ENCODE measurements at regions not wholly inside any gene's neighbourhood (a gene's known extent, or its start where the extent isn't known, plus 50 kb on each side); places are given as distances from the start of the nearest gene placed in this dataset.

DNA sequence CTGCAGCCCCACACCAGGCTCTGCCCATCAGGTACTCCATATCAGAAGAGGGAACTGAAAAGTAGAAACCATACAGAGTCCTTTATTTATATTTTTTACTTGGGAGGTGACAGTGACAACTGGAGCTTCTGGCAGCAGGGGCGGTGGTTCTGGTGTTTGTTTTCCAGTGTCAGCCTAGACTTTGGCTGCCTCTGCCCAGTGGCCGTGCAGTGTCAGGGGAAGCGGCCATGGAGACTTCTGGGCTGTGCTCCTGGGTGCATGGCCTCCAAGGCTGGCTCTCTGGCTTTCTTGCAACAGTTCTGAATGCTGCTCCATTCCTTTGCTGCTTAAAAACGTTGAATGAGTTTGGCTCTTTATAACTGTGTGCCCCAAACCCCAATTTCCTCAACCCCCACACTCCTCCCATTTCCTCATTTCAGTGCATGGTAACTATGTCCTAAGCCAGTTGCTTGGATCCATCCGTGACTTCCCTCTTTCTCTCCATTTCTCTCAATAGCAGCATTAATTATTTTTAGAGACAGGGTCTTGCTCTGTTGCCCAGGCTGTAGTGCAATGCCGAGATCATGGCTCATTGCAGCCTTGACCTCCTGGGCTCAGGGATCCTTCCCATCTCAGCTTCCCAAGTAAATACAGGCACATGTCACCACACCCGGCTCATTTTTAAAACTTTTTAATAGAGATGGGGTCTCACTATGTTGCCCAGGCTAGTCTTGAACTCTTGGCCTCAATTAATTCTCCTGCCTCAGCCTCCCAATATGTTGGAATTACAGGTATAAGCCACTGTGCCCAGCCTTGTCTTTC lies 141.1 kb upstream of the SGK1 start:
- TF ChIP-seq, protein P1, sequence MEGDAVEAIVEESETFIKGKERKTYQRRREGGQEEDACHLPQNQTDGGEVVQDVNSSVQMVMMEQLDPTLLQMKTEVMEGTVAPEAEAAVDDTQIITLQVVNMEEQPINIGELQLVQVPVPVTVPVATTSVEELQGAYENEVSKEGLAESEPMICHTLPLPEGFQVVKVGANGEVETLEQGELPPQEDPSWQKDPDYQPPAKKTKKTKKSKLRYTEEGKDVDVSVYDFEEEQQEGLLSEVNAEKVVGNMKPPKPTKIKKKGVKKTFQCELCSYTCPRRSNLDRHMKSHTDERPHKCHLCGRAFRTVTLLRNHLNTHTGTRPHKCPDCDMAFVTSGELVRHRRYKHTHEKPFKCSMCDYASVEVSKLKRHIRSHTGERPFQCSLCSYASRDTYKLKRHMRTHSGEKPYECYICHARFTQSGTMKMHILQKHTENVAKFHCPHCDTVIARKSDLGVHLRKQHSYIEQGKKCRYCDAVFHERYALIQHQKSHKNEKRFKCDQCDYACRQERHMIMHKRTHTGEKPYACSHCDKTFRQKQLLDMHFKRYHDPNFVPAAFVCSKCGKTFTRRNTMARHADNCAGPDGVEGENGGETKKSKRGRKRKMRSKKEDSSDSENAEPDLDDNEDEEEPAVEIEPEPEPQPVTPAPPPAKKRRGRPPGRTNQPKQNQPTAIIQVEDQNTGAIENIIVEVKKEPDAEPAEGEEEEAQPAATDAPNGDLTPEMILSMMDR (IDR thresholded peaks at IDR 0.05; ENCODE audit: low read depth, low read length) = no peak
- H3K4me3 ChIP-seq (replicated peaks in 1 of 2; ENCODE audit: low read depth in 2 of 2, low read length in 2 of 2) = no peak overlapping the region
- no peak for DNase-seq (ENCODE audit: low read depth in 2 of 2)

GRCh38 chr6:134457941-134458340 lies 140.0 kb upstream of the SGK1 start:
- TF ChIP-seq, protein P1 (IDR thresholded peaks at IDR 0.05; ENCODE audit: low read depth, low read length) = peak; percentile 4
- no peak overlapping the region for H3K4me3 ChIP-seq (replicated peaks in 1 of 2; ENCODE audit: low read depth in 2 of 2, low read length in 2 of 2)
- no peak for DNase-seq (ENCODE audit: low read depth in 2 of 2)

DNA sequence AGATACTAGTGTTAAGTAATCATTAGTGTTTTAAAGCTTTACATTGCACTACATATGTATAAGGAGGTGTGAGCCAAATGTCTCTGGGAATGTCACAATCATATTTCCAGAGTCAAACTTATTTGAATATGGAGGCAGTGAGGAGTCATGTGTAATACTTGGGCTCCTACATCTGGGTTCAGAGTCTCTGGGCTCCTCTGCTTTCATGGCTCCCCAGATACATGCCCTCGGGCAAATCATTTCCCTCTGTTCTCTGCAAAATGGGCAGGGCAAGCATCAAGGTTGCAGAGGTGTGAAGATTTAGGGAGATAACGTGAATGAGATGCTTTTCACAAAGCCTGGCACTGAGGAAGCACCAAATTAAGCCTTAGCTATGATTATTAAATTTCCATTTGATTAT lies 138.3 kb upstream of the SGK1 start:
- no peak for DNase-seq (ENCODE audit: low read depth in 2 of 2)

DNA sequence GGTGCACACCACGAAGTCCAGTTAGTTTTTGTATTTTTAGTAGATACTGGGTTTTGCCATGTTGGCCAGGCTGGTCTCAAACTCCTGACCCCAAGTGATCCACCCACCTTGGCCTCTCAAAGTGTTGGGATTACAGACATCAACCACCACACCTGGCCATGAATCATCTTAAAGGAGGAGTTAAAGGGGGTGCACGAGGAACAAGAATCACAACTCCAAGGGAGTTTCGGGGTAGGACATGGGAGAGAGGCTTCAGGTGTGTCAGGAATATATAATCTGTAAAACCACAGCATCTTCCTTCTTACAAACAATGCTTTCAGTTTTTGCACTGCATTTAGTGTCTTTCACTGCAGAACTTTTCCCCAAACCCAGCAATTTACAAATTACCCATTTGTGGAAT lies 137.4 kb upstream of the SGK1 start:
- TF ChIP-seq, protein P1 (IDR thresholded peaks at IDR 0.05; ENCODE audit: low read depth, low read length) = no peak
- no peak overlapping the region for H3K4me3 ChIP-seq (replicated peaks in 1 of 2; ENCODE audit: low read depth in 2 of 2, low read length in 2 of 2)
- DNase-seq (ENCODE audit: low read depth in 2 of 2) = no peak

More for the DNA sequence above, 138.3 kb upstream of the SGK1 start:
- H3K4me3 ChIP-seq (replicated peaks in 1 of 2; ENCODE audit: low read depth in 2 of 2, low read length in 2 of 2) = no peak overlapping the region
- TF ChIP-seq, protein P1 (IDR thresholded peaks at IDR 0.05; ENCODE audit: low read depth, low read length) = no peak

DNA sequence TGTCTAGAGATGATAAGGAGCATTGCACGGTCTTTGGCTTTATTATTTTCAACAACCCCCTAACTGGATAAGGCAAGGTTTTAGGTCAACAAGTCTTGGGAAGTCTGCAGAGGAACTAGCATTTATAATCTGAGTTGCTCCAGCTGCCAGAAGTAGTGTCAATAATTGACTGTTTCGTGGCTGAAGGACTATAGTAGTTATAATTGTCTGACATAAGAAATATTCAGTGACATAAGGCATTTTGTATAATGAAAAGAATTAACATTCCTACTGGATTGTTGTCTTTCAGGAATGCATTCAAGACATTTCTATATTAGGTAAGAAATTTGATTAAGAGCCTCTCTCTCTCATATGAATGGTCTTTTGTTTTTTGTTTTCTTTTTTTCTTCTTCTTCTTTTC lies 136.9 kb upstream of the SGK1 start:
- TF ChIP-seq, protein P1 (IDR thresholded peaks at IDR 0.05; ENCODE audit: low read depth, low read length) = no peak
- DNase-seq (ENCODE audit: low read depth in 2 of 2) = peak in 1 of 2 donors; percentile 28
- H3K4me3 ChIP-seq (replicated peaks in 1 of 2; ENCODE audit: low read depth in 2 of 2, low read length in 2 of 2) = no peak overlapping the region

- H3K4me3 ChIP-seq (replicated peaks in 1 of 2; ENCODE audit: low read depth in 2 of 2, low read length in 2 of 2) = no peak overlapping the region
- TF ChIP-seq, protein P1 (IDR thresholded peaks at IDR 0.05; ENCODE audit: low read depth, low read length) = no peak
- DNase-seq (ENCODE audit: low read depth in 2 of 2) = no peak
Observed at GRCh38 chr6:134453792-134454510, 136.0 kb upstream of the SGK1 start.

Data from cardiac fibroblast (primary cell).